ENCODE measurements at regions not wholly inside any gene's neighbourhood (a gene's known extent, or its start where the extent isn't known, plus 50 kb on each side); places are given as distances from the start of the nearest gene placed in this dataset.
A peak's percentile ranks its signal among the peaks of the same experiment; 100 is the strongest.
"Not testable (repeated sequence)": the region's sequence is repeated elsewhere in the genome, so short reads cannot be mapped to it uniquely, and the experiment has no call there.

GRCh38 chr9:41018948-41019347 lies 109.5 kb downstream of the FOXD4L6 start:
- DNase-seq (ENCODE audit: low spot score) = not testable (repeated sequence)

- not testable (repeated sequence) for DNase-seq (ENCODE audit: low spot score)
Observed at GRCh38 chr9:41016699-41017098, 111.8 kb downstream of the FOXD4L6 start.

GRCh38 chr9:40999952-41000700 lies 128.4 kb downstream of the FOXD4L6 start:
- DNase-seq (ENCODE audit: low spot score) = not testable (repeated sequence)

GRCh38 chr9:40995490-40995889 lies 133.0 kb downstream of the FOXD4L6 start:
- not testable (repeated sequence) for DNase-seq (ENCODE audit: low spot score)

- DNase-seq (ENCODE audit: low spot score) = not testable (repeated sequence)
Observed at GRCh38 chr9:40993842-40994241, 134.6 kb downstream of the FOXD4L6 start.

GRCh38 chr9:40993375-40993774 lies 135.1 kb downstream of the FOXD4L6 start:
- not testable (repeated sequence) for DNase-seq (ENCODE audit: low spot score)

- peak; percentile 6 for DNase-seq (ENCODE audit: low spot score)
Observed at GRCh38 chr9:40992472-40992821, 136.0 kb downstream of the FOXD4L6 start.

GRCh38 chr9:40991741-40992471 lies 136.6 kb downstream of the FOXD4L6 start:
- DNase-seq (ENCODE audit: low spot score) = peak; percentile 84

- peak; percentile 1 for DNase-seq (ENCODE audit: low spot score)
Observed at GRCh38 chr9:40991100-40991740, 137.3 kb downstream of the FOXD4L6 start.

GRCh38 chr9:40986332-40986731 lies 142.1 kb downstream of the FOXD4L6 start:
- not testable (repeated sequence) for DNase-seq (ENCODE audit: low spot score)

- DNase-seq (ENCODE audit: low spot score) = not testable (repeated sequence)
Observed at GRCh38 chr9:40975351-40975750, 153.1 kb downstream of the FOXD4L6 start.

GRCh38 chr9:40974912-40975311 lies 153.6 kb downstream of the FOXD4L6 start:
- DNase-seq (ENCODE audit: low spot score) = not testable (repeated sequence)

GRCh38 chr9:40971773-40972172 lies 156.7 kb downstream of the FOXD4L6 start:
- DNase-seq (ENCODE audit: low spot score) = not testable (repeated sequence)

GRCh38 chr9:40970340-40970739 lies 158.1 kb downstream of the FOXD4L6 start:
- not testable (repeated sequence) for DNase-seq (ENCODE audit: low spot score)

- not testable (repeated sequence) for DNase-seq (ENCODE audit: low spot score)
Observed at GRCh38 chr9:40962461-40962860, 166.0 kb downstream of the FOXD4L6 start.

- not testable (repeated sequence) for DNase-seq (ENCODE audit: low spot score)
Observed at GRCh38 chr9:40951876-40952494, 176.5 kb downstream of the FOXD4L6 start.

GRCh38 chr9:40946228-40946627 lies 182.3 kb downstream of the FOXD4L6 start:
- DNase-seq (ENCODE audit: low spot score) = not testable (repeated sequence)

GRCh38 chr9:40942730-40943129 lies 185.8 kb downstream of the FOXD4L6 start:
- DNase-seq (ENCODE audit: low spot score) = not testable (repeated sequence)

GRCh38 chr9:40939888-40940209 lies 188.6 kb downstream of the FOXD4L6 start:
- DNase-seq (ENCODE audit: low spot score) = not testable (repeated sequence)

GRCh38 chr9:40939201-40939887 lies 189.1 kb downstream of the FOXD4L6 start:
- DNase-seq (ENCODE audit: low spot score) = not testable (repeated sequence)

- no peak for DNase-seq (ENCODE audit: low spot score)
Observed at GRCh38 chr9:40935336-40935735, 193.1 kb downstream of the FOXD4L6 start.

GRCh38 chr9:40934480-40934879 lies 194.0 kb downstream of the FOXD4L6 start:
- DNase-seq (ENCODE audit: low spot score) = not testable (repeated sequence)
